LNCAP (cell line): ENCODE measurements at regions not wholly inside any gene's neighbourhood (a gene's known extent, or its start where the extent isn't known, plus 50 kb on each side); places are given as distances from the start of the nearest gene placed in this dataset.

ENCODE experiments used
- CTCF ChIP-seq: fragments of 450-650 bp; IDR thresholded peaks from 2 replicates; pipeline ENCODE4 v1.5.1; 2017; ENCODE audit warnings: mild to moderate bottlenecking

- TF ChIP-seq CTCF = no peak
These were observed 169.7 kb upstream of the TFAP2D start for GRCh38 chr6:50543666-50544065.

GRCh38 chr6:50549026-50549425 is 164.3 kb upstream of the TFAP2D start:
- no peak for TF ChIP-seq CTCF

- no peak for TF ChIP-seq CTCF
These were observed 163.9 kb upstream of the TFAP2D start for GRCh38 chr6:50549475-50549874.

- TF ChIP-seq CTCF = no peak
These were observed 157.3 kb upstream of the TFAP2D start for GRCh38 chr6:50555982-50556381.

GRCh38 chr6:50565004-50565403 is 148.3 kb upstream of the TFAP2D start:
- no peak for TF ChIP-seq CTCF

- no peak for TF ChIP-seq CTCF
These were observed 127.6 kb upstream of the TFAP2D start for GRCh38 chr6:50585441-50586330.

- no peak for TF ChIP-seq CTCF
These were observed 127.0 kb upstream of the TFAP2D start for GRCh38 chr6:50586331-50586675.
